D721Med (cell line): ENCODE measurements at regions not wholly inside any gene's neighbourhood (a gene's known extent, or its start where the extent isn't known, plus 50 kb on each side); places are given as distances from the start of the nearest gene placed in this dataset.

Experiments used
- DNase-seq: peaks from one replicate; pipeline ENCODE4 v3.0.0; 2011; ENCODE audit warnings: low spot score; ENCODE audit not compliant: insufficient read length
- FAIRE-seq: peaks from 2 replicates; lab custom pipeline; 2011; peaks lifted over from hg19 to GRCh38; lab: Jason Lieb, UNC
- CTCF ChIP-seq: IDR thresholded peaks from 2 replicates; pipeline ENCODE4 v1.5.1; 2012; ENCODE audit warnings: mild to moderate bottlenecking, control low read depth; ENCODE audit not compliant: insufficient read depth; ENCODE audit errors: missing control alignments

DNA sequence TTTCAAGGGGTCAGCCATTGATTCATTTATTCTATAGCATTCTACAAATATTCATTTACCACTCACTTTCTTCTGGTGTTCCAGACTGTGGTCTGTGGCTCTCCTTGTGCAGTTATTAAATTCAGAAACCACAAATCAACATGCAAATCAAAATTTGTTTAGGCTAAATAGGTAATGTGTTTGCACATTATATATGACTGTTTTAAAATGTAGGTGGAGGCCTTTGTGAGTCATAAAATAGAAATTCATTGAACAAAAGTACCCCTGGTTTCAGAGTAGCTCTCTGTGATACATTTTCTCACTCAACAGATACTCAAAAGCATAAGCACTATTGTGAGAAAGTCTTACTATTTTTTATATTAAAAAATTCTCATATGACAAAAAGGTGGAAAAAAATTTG lies 385.5 kb upstream of the TSHZ2 start:
- no peak for DNase-seq
- TF ChIP-seq CTCF: no peak

DNA sequence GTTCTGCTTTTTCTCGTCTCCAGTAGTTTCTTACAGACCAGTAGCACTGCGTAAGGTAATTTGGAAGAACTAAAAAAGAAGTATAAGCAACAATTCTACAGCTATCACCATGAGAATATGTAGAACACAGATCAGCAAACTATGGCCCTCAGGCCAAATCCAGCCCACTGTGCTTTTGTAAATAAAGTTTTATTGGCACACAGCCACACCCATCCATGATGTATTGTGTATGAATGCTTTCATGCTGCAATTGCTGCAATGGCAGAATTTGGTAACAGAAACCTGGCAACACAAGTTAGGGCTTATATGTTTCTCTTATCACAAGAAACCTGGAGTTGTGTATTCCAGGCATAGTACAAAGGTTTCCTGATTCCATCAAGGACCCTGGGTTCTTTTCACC lies 386.8 kb upstream of the TSHZ2 start:
- no peak for TF ChIP-seq CTCF
- FAIRE-seq: no peak

More for the DNA sequence above, 385.5 kb upstream of the TSHZ2 start:
- no peak for FAIRE-seq

DNA sequence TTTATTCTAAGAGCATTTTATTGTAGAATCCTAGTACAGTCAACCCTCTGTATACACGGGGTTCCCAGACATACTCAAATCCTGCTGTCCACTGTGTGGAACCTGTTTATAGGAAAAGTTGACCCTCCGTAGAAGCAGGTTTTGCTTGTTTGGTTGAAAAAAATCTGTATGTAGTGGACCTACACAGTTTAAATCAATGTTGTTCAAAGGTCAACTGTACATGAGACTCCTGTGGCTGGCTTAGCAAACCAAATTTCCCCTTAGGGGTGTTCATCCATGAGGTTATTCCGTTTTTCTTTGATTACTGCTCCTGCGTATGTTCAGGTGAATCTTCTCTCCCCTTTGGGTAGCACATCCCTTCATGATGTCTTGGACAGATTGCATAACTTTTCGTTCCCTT lies 387.0 kb upstream of the ZFP64 start:
- no peak for FAIRE-seq
- no peak for DNase-seq

More for the DNA sequence above, 386.8 kb upstream of the TSHZ2 start:
- DNase-seq: no peak

DNA sequence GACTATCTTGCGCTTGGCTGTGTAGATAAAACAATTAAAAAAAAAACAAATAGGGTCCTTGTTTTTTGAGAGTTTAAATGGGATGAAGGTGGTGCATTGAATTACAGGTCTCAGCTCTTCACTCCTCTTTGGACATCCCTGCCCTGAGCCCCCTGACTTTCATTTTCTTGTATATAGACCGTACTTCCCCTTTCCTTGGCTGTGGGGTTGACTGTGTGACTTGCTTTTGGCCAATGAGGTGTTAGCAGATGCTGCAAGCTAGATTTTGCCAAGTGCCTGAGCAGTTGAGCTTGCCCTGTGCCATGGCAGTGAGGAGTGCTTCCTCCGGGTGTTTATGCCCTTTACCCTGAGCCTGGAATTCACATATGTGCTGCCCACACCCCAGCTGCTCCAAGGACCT lies 386.1 kb upstream of the ZFP64 start:
- DNase-seq (no peak), FAIRE-seq (no peak)
- no peak for TF ChIP-seq CTCF

More for the DNA sequence above, 387.0 kb upstream of the ZFP64 start:
- TF ChIP-seq CTCF: no peak

GRCh38 chr20:52572687-52573086 lies 381.1 kb upstream of the ZFP64 start:
- no peak for FAIRE-seq
- no peak for DNase-seq
- TF ChIP-seq CTCF: no peak

- no peak for TF ChIP-seq CTCF
- DNase-seq (no peak), FAIRE-seq (no peak)
Measured at GRCh38 chr20:52569201-52569600, 377.6 kb upstream of the ZFP64 start.

GRCh38 chr20:52565614-52566013 lies 374.0 kb upstream of the ZFP64 start:
- FAIRE-seq: no peak
- no peak for DNase-seq
- TF ChIP-seq CTCF: no peak
